Thyroid gland (tissue), 4 donors: ENCODE measurements at regions not wholly inside any gene's neighbourhood (a gene's known extent, or its start where the extent isn't known, plus 50 kb on each side); places are given as distances from the start of the nearest gene placed in this dataset.

Experiments used
- POLR2A ChIP-seq, 2 donors: fragments of 450-650 bp; IDR thresholded peaks; one replicate each; pipeline ENCODE4 v1.6.1; 2017; ENCODE audit warnings: antibody characterized with exemption in 2 of 2, mild to moderate bottlenecking in 2 of 2, moderate library complexity in 1 of 2
- TF ChIP-seq, protein P1 (sequence below), 6 experiments: fragments of 200-600 bp in 3 of 6; fragments of 450-650 bp in 3 of 6; sonication (generic) in 3 of 6; IDR thresholded peaks; one replicate each; pipeline ENCODE4 v1.5.1; 2016 to 2019; ENCODE audit warnings: antibody characterized with exemption in 6 of 6, mild to moderate bottlenecking in 2 of 6, inconsistent platforms in 1 of 6, moderate library complexity in 1 of 6

- TF ChIP-seq POLR2A (IDR thresholded peaks at IDR 0.05) = no peak
- TF ChIP-seq, protein P1, sequence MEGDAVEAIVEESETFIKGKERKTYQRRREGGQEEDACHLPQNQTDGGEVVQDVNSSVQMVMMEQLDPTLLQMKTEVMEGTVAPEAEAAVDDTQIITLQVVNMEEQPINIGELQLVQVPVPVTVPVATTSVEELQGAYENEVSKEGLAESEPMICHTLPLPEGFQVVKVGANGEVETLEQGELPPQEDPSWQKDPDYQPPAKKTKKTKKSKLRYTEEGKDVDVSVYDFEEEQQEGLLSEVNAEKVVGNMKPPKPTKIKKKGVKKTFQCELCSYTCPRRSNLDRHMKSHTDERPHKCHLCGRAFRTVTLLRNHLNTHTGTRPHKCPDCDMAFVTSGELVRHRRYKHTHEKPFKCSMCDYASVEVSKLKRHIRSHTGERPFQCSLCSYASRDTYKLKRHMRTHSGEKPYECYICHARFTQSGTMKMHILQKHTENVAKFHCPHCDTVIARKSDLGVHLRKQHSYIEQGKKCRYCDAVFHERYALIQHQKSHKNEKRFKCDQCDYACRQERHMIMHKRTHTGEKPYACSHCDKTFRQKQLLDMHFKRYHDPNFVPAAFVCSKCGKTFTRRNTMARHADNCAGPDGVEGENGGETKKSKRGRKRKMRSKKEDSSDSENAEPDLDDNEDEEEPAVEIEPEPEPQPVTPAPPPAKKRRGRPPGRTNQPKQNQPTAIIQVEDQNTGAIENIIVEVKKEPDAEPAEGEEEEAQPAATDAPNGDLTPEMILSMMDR (IDR thresholded peaks at IDR 0.05) = no peak
These were observed 421.3 kb downstream of the CETN3 start for GRCh38 chr5:89988129-89988810.
